H9 (cell line): ENCODE measurements at regions not wholly inside any gene's neighbourhood (a gene's known extent, or its start where the extent isn't known, plus 50 kb on each side); places are given as distances from the start of the nearest gene placed in this dataset.

Source experiments
- DNase-seq: peaks from one replicate; pipeline ENCODE4 v3.0.0-alpha.2; 2017
- H2AFZ ChIP-seq: one replicate; pipeline ENCODE4 v1.6.1; 2013; ENCODE audit warnings: mild to moderate bottlenecking, low read length, control low read depth, moderate library complexity
- H2AK5ac ChIP-seq: 2 replicates; pipeline ENCODE4 v1.6.1; 2013; ENCODE audit warnings: low read length, control low read depth, mixed read lengths; ENCODE audit not compliant: insufficient read length
- H2BK120ac ChIP-seq: one replicate; pipeline ENCODE4 v1.6.1; 2013; ENCODE audit warnings: low read depth, mild to moderate bottlenecking, low read length, control low read depth, inconsistent platforms; ENCODE audit not compliant: poor library complexity, severe bottlenecking
- H2BK12ac ChIP-seq: 2 replicates; pipeline ENCODE4 v1.6.1; 2013; ENCODE audit warnings: low read length, control low read depth, mixed read lengths, low read depth; ENCODE audit not compliant: insufficient read length
- H2BK15ac ChIP-seq: 2 replicates; pipeline ENCODE4 v1.6.1; 2013; ENCODE audit warnings: low read depth, low read length, control low read depth
- H2BK20ac ChIP-seq: one replicate; pipeline ENCODE4 v1.6.1; 2013; ENCODE audit warnings: low read depth, mild to moderate bottlenecking, low read length, control low read depth, inconsistent platforms; ENCODE audit not compliant: poor library complexity, severe bottlenecking
- H2BK5ac ChIP-seq: 2 replicates; pipeline ENCODE4 v1.6.1; 2013; ENCODE audit warnings: low read length, control low read depth, mixed read lengths; ENCODE audit not compliant: insufficient read length
- H3K14ac ChIP-seq: 2 replicates; pipeline ENCODE4 v1.6.1; 2013; ENCODE audit warnings: low read length, control low read depth; ENCODE audit not compliant: insufficient read depth
- H3K18ac ChIP-seq: 2 replicates; pipeline ENCODE4 v1.6.1; 2013; ENCODE audit warnings: low read depth, mild to moderate bottlenecking, mixed read lengths, low read length, control low read depth; ENCODE audit not compliant: insufficient read length
- H3K23ac ChIP-seq: 2 replicates; pipeline ENCODE4 v1.6.1; 2013; ENCODE audit warnings: low read length, control low read depth, mixed read lengths, low read depth; ENCODE audit not compliant: insufficient read length
- H3K23me2 ChIP-seq: 2 replicates; pipeline ENCODE4 v1.6.1; 2013; ENCODE audit warnings: low read depth, mild to moderate bottlenecking, mixed read lengths, low read length, control low read depth; ENCODE audit not compliant: insufficient read length, poor library complexity, severe bottlenecking
- H3K27ac ChIP-seq: 2 replicates; pipeline ENCODE4 v1.5.1; 2013; ENCODE audit warnings: low read length, control low read depth, mixed read lengths, low read depth; ENCODE audit not compliant: insufficient read length
- H3K27me3 ChIP-seq: 2 replicates; pipeline ENCODE4 v1.6.1; 2013; ENCODE audit warnings: low read length, control low read depth, inconsistent platforms; ENCODE audit not compliant: insufficient read depth
- H3K4ac ChIP-seq: 2 replicates; pipeline ENCODE4 v1.6.1; 2013; ENCODE audit warnings: low read depth, mild to moderate bottlenecking, control low read depth, inconsistent platforms, low read length, moderate library complexity
- H3K4me1 ChIP-seq: 2 replicates; pipeline ENCODE4 v1.6.1; 2013; ENCODE audit warnings: low read length, control low read depth, inconsistent platforms; ENCODE audit not compliant: insufficient read depth
- H3K4me2 ChIP-seq: 2 replicates; pipeline ENCODE4 v1.6.1; 2013; ENCODE audit warnings: low read length, control low read depth, mixed read lengths; ENCODE audit not compliant: insufficient read length, insufficient read depth
- H3K56ac ChIP-seq: 2 replicates; pipeline ENCODE4 v1.6.1; 2013; ENCODE audit warnings: low read depth, mild to moderate bottlenecking, mixed read lengths, low read length, control low read depth; ENCODE audit not compliant: insufficient read length
- H3K79me1 ChIP-seq: 2 replicates; pipeline ENCODE4 v1.6.1; 2013; ENCODE audit warnings: low read depth, mild to moderate bottlenecking, moderate library complexity, low read length, control low read depth, inconsistent platforms; ENCODE audit not compliant: insufficient read depth, poor library complexity, severe bottlenecking
- H3K79me2 ChIP-seq: 2 replicates; pipeline ENCODE4 v1.6.1; 2013; ENCODE audit warnings: low read length, control low read depth, inconsistent platforms; ENCODE audit not compliant: insufficient read depth
- H3K9ac ChIP-seq: 2 replicates; pipeline ENCODE4 v1.6.1; 2013; ENCODE audit warnings: low read length, control low read depth, mixed read lengths; ENCODE audit not compliant: insufficient read length; ENCODE audit errors: extremely low read depth
- H3K9me3 ChIP-seq: one replicate; pipeline ENCODE4 v1.6.1; 2013; ENCODE audit warnings: low read depth, low read length, inconsistent platforms; ENCODE audit not compliant: control insufficient read depth
- H3T11ph ChIP-seq: one replicate; pipeline ENCODE4 v1.6.1; 2013; ENCODE audit warnings: mild to moderate bottlenecking, low read length, control low read depth, inconsistent platforms
- H4K20me1 ChIP-seq: one replicate; pipeline ENCODE4 v1.6.1; 2013; ENCODE audit not compliant: control insufficient read depth, insufficient read length, insufficient read depth
- H4K5ac ChIP-seq: 2 replicates; pipeline ENCODE4 v1.6.1; 2013; ENCODE audit warnings: low read depth, mild to moderate bottlenecking, mixed read lengths, low read length, control low read depth; ENCODE audit not compliant: insufficient read length
- H4K8ac ChIP-seq: replicated peaks from 2 replicates; pipeline ENCODE4 v1.6.1; 2013; ENCODE audit warnings: low read length, control low read depth, mixed read lengths, low read depth; ENCODE audit not compliant: insufficient read length
- H4K91ac ChIP-seq: 2 replicates; pipeline ENCODE4 v1.6.1; 2013; ENCODE audit warnings: low read depth, mild to moderate bottlenecking, moderate library complexity, mixed read lengths, low read length, control low read depth; ENCODE audit not compliant: insufficient read length
- H3K27ac Mint-ChIP-seq, 3 experiments: 2 replicates in 2 of 3; 3 replicates in 1 of 3; pipeline ENCODE4 v1.8.0; 2020 to 2021; ENCODE audit warnings: mixed read lengths in 3 of 3, mild to moderate bottlenecking in 1 of 3, moderate library complexity in 1 of 3
- H3K27me3 Mint-ChIP-seq: 2 replicates; pipeline ENCODE4 v1.8.0; 2021; ENCODE audit warnings: low read depth, mild to moderate bottlenecking, moderate library complexity, mixed read lengths
- H3K36me3 Mint-ChIP-seq, 3 experiments: 2 replicates in 2 of 3; 3 replicates in 1 of 3; pipeline ENCODE4 v1.8.0; 2020 to 2021; ENCODE audit warnings: low read depth in 3 of 3, mixed read lengths in 3 of 3; ENCODE audit not compliant: insufficient read depth in 1 of 3
- H3K4me1 Mint-ChIP-seq, 2 experiments: 2 replicates each; pipeline ENCODE4 v1.8.0; 2020; ENCODE audit warnings: mixed read lengths in 2 of 2
- H3K4me3 Mint-ChIP-seq, 2 experiments: 2 replicates in 1 of 2; 3 replicates in 1 of 2; pipeline ENCODE4 v1.8.0; 2020 to 2021; ENCODE audit warnings: mild to moderate bottlenecking in 2 of 2, mixed read lengths in 2 of 2, moderate library complexity in 1 of 2
- H3K9me3 Mint-ChIP-seq, 2 experiments: 2 replicates in 1 of 2; 3 replicates in 1 of 2; pipeline ENCODE4 v1.8.0; 2020; ENCODE audit warnings: mild to moderate bottlenecking in 2 of 2, mixed read lengths in 2 of 2, moderate library complexity in 1 of 2
- TF ChIP-seq, protein P1 (sequence below): fragments of 200-600 bp; sonication (generic); conservative IDR thresholded peaks from 3 replicates; pipeline ENCODE4 v1.8.0; 2021; ENCODE audit warnings: antibody characterized with exemption, mild to moderate bottlenecking

DNA sequence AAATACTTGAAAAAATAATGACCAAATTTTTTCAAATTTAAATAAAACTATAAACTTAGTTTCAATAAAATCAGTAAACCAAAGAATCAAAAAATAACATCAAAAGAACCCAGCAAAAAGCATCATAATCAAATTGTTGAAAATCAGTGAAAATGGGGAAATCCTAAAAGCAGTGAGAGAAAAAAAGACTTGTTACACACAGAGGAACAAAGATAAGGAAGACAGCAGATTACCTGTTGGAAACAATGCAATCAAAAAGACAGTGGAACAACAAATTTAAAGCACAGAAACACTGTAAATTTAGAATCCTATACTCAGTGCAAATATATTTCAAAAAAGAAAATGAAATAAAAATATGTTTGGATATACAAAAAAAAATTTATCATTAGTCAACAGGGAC lies 156.2 kb upstream of the LMCD1 start:
- H2AK5ac ChIP-seq: no peak overlapping the region
- DNase-seq: no peak
- H3K27ac ChIP-seq: no peak overlapping the region
- H3K23ac ChIP-seq: no peak overlapping the region
- H3K9me3 ChIP-seq: no peaks in the 10 kb centered on the region
- H2BK20ac ChIP-seq: no peak overlapping the region
- no peaks in the 10 kb centered on the region for H4K20me1 ChIP-seq
- no peak overlapping the region for H3K4me3 Mint-ChIP-seq
- H4K5ac ChIP-seq: no peak overlapping the region
- no peak overlapping the region for H2BK120ac ChIP-seq
- H3K79me1 ChIP-seq: no peaks in the 10 kb centered on the region
- H3K36me3 Mint-ChIP-seq: peaks cover 1 to 24% (median 6%) of the 10 kb centered on the region in 3 experiments; a peak in 6 of 7 replicates
- H3K9ac ChIP-seq: no peak overlapping the region
- no peak overlapping the region for H4K91ac ChIP-seq
- no peak overlapping the region for H3T11ph ChIP-seq
- H2BK12ac ChIP-seq: no peak overlapping the region
- no peak overlapping the region for H4K8ac ChIP-seq
- H3K4me1 ChIP-seq: no peaks in the 10 kb centered on the region
- H3K79me2 ChIP-seq: no peaks in the 10 kb centered on the region
- no peak overlapping the region for H3K4me2 ChIP-seq
- H3K27me3 ChIP-seq: no peaks in the 10 kb centered on the region
- no peak overlapping the region for H3K4ac ChIP-seq
- no peak overlapping the region for H3K14ac ChIP-seq
- H3K23me2 ChIP-seq: no peaks in the 10 kb centered on the region
- no peak overlapping the region for H3K56ac ChIP-seq
- H3K27me3 Mint-ChIP-seq: no peaks in the 10 kb centered on the region; the same call in 1 of the 2 replicates
- H3K4me1 Mint-ChIP-seq: no peaks in the 10 kb centered on the region
- H3K9me3 Mint-ChIP-seq: peaks cover 14 to 21% of the 10 kb centered on the region in 2 experiments
- no peak overlapping the region for H2BK5ac ChIP-seq
- H3K18ac ChIP-seq: no peak overlapping the region
- H3K27ac Mint-ChIP-seq: no peak overlapping the region
- TF ChIP-seq, protein P1, sequence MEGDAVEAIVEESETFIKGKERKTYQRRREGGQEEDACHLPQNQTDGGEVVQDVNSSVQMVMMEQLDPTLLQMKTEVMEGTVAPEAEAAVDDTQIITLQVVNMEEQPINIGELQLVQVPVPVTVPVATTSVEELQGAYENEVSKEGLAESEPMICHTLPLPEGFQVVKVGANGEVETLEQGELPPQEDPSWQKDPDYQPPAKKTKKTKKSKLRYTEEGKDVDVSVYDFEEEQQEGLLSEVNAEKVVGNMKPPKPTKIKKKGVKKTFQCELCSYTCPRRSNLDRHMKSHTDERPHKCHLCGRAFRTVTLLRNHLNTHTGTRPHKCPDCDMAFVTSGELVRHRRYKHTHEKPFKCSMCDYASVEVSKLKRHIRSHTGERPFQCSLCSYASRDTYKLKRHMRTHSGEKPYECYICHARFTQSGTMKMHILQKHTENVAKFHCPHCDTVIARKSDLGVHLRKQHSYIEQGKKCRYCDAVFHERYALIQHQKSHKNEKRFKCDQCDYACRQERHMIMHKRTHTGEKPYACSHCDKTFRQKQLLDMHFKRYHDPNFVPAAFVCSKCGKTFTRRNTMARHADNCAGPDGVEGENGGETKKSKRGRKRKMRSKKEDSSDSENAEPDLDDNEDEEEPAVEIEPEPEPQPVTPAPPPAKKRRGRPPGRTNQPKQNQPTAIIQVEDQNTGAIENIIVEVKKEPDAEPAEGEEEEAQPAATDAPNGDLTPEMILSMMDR: no peak
- H2BK15ac ChIP-seq: no peak overlapping the region
- no peak overlapping the region for H2AFZ ChIP-seq
